GM20000 (cell line): ENCODE measurements at regions not wholly inside any gene's neighbourhood (a gene's known extent, or its start where the extent isn't known, plus 50 kb on each side); places are given as distances from the start of the nearest gene placed in this dataset.

Experiments
- DNase-seq: peaks from one replicate; pipeline ENCODE4 v3.0.0; 2012; ENCODE audit warnings: low spot score
- CTCF ChIP-seq: IDR thresholded peaks from 2 replicates; pipeline ENCODE4 v1.5.1; 2012; ENCODE audit warnings: mild to moderate bottlenecking, control low read depth; ENCODE audit errors: extremely low read depth, missing control alignments

GRCh38 chr18:24674200-24674599 is 213.8 kb downstream of the HRH4 start:
- no peak for DNase-seq
- no peak for TF ChIP-seq CTCF

GRCh38 chr18:24674605-24675004 is 214.2 kb downstream of the HRH4 start:
- no peak for DNase-seq
- no peak for TF ChIP-seq CTCF

- no peak for TF ChIP-seq CTCF
- DNase-seq, result no peak
These were observed 216.6 kb downstream of the HRH4 start for GRCh38 chr18:24677011-24677410.

DNA sequence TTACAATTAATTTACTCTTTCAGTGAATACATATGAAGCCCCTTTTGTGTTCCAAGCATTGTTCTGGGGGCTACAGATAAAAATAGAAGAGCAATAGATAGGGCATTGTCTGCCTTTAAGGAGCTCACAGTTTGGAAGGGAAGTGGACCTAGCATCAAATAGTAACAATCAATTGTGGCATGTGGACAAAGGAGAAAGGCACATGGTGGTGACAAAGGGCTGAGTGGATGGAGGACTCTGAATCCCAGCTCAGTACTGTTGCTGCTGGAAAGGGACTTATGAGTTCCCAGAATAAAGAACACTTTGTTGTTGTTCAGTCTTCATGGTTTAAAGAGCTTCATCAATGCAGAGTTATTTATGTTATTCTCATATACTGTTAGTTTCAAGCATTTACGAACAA is 217.7 kb downstream of the HRH4 start:
- DNase-seq, result no peak
- TF ChIP-seq CTCF, result no peak

- no peak for TF ChIP-seq CTCF
- DNase-seq, result no peak
These were observed 218.2 kb downstream of the HRH4 start for GRCh38 chr18:24678626-24679025.

DNA sequence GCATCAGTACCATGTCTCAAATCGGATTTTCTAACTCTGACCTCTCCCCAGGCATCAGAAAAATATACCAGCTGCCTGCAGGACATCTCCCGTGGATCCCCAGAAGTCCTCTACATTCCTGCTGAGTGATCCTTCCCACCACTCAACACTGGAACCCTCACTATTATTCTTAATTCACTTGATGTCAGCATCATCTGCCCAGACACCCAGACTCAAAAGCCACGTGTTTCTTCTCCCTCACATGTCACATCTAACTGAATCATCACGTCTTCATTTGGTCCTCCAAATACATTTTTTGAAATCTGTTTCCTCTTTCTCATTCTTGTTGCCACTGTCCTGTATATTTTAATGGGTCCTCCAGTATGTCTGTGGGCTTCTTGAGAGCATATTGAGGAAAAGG is 218.6 kb downstream of the HRH4 start:
- no peak for TF ChIP-seq CTCF
- no peak for DNase-seq

- TF ChIP-seq CTCF, result no peak
- DNase-seq, result no peak
These were observed 223.5 kb downstream of the HRH4 start for GRCh38 chr18:24683925-24684324.
